ENCODE measurements at regions not wholly inside any gene's neighbourhood (a gene's known extent, or its start where the extent isn't known, plus 50 kb on each side); places are given as distances from the start of the nearest gene placed in this dataset.
"Not testable (repeated sequence)": the region's sequence is repeated elsewhere in the genome, so short reads cannot be mapped to it uniquely, and the experiment has no call there.

- intact Hi-C loops (cut with micrococcal nuclease; ENCODE audit: unreplicated experiment) = no loop called here
- peak; percentile 96 for TF ChIP-seq CTCF (conservative IDR thresholded peaks at IDR 0.05; ENCODE audit: low read depth, low read length)
- no peak for TF ChIP-seq EZH2 (IDR thresholded peaks at IDR 0.05; ENCODE audit: borderline replicate concordance, low read depth, low read length, poor library complexity, severe bottlenecking)
- Histone ChIP-seq H3K36me3 (ENCODE audit: insufficient read depth, low read length, poor library complexity, severe bottlenecking) (no peaks in the 10 kb centered on the region), H3K4me1 (ENCODE audit: insufficient read depth, low read length, poor library complexity, severe bottlenecking) (no peaks in the 10 kb centered on the region), H3K4me3 (ENCODE audit: low read depth, low read length, poor library complexity, severe bottlenecking) (no peak overlapping the region), H3K9me3 (ENCODE audit: low read depth, low read length, poor library complexity, severe bottlenecking) (no peaks in the 10 kb centered on the region), H3K27ac (ENCODE audit: low read depth, low read length, poor library complexity, severe bottlenecking) (no peak overlapping the region), H3K27me3 (replicated peaks; ENCODE audit: insufficient read depth, low read depth, low read length, poor library complexity) (no peaks in the 10 kb centered on the region)
- peak; percentile 74 for DNase-seq (ENCODE audit: low spot score)
- POLR2A ChIA-PET (ENCODE audit: low non-redundant PET) = no interaction called here
- CTCF ChIA-PET = interaction anchor here (0.5 to 2.0 kb wide), 5 partner anchors 9 to 611 kb away, joined by 3 to 15 read pairs (median 5); no protein-coding TSS in a partner anchor
- BruUV-seq (replicated peaks) = no TSS peak
Measured at GRCh38 chr20:16821211-16822089, 73.3 kb downstream of the OTOR start.

DNA sequence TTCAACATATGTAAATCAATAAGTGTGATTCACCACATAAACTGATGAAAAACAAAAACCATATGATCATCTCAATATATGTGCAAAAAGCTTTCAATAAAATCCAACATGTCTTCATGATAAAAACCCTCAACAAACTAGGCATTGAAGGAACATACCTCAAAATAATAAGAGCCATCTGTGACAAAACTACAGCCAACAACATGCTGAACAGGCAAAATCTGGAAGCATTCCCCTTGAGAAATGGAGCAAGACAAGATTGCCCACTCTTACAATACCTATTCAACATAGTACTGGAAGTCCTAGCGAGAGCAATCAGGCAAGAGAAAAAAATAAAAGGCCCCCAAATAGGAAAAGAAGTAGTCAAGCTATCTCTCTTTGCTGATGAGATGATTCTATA lies 76.5 kb downstream of the OTOR start:
- peaks cover 7% of the 10 kb centered on the region for H3K4me1 ChIP-seq (ENCODE audit: insufficient read depth, low read length, poor library complexity, severe bottlenecking)
- TF ChIP-seq CTCF (conservative IDR thresholded peaks at IDR 0.05; ENCODE audit: low read depth, low read length) (no peak), EZH2 (IDR thresholded peaks at IDR 0.05; ENCODE audit: borderline replicate concordance, low read depth, low read length, poor library complexity, severe bottlenecking) (no peak)
- no peaks in the 10 kb centered on the region for H3K27me3 ChIP-seq (replicated peaks; ENCODE audit: insufficient read depth, low read depth, low read length, poor library complexity)
- intact Hi-C loops (cut with micrococcal nuclease; ENCODE audit: unreplicated experiment) = no loop called here
- no peaks in the 10 kb centered on the region for H3K9me3 ChIP-seq (ENCODE audit: low read depth, low read length, poor library complexity, severe bottlenecking)
- no TSS peak for BruUV-seq (replicated peaks)
- H3K27ac ChIP-seq (ENCODE audit: low read depth, low read length, poor library complexity, severe bottlenecking) = no peak overlapping the region
- no peaks in the 10 kb centered on the region for H3K36me3 ChIP-seq (ENCODE audit: insufficient read depth, low read length, poor library complexity, severe bottlenecking)
- DNase-seq (ENCODE audit: low spot score) = no peak
- ChIA-PET CTCF (no interaction called here), POLR2A (ENCODE audit: low non-redundant PET) (no interaction called here)
- no peak overlapping the region for H3K4me3 ChIP-seq (ENCODE audit: low read depth, low read length, poor library complexity, severe bottlenecking)

DNA sequence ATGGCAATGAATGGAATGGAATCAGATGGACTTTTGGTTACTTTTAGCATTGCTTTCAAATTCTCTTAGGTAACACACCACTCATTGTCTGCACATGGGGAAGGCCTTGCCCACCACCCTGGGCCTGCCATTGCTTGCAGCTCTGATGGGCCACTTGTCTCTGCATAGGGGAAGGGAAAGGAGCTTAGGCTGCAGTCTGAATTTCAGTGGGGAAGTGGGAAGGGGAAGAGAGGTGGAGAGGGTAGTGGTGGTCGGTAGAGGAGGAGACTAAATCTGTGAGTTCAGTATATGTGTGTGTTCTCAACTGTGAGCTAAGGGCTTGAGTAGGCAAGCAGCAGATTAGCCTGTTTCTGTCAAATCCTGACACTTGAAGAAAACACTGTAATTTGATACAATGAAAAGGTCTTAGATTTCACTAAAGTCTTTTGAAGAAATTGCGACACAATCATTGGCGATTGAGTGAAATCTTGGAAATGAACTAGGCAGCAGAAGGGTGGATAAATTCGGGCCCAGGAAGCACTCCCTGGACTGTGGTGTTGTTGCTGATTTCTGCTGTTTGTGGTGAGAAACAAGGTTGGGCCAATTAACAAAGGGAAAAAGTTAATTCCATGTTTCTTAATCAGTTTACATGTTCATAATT lies 80.6 kb downstream of the OTOR start:
- peaks cover 7% of the 10 kb centered on the region for H3K4me1 ChIP-seq (ENCODE audit: insufficient read depth, low read length, poor library complexity, severe bottlenecking)
- BruUV-seq (replicated peaks) = no TSS peak
- CTCF ChIA-PET = no interaction called here
- H3K9me3 ChIP-seq (ENCODE audit: low read depth, low read length, poor library complexity, severe bottlenecking) = no peaks in the 10 kb centered on the region
- POLR2A ChIA-PET (ENCODE audit: low non-redundant PET) = no interaction called here
- peak; percentile 60 for DNase-seq (ENCODE audit: low spot score)
- TF ChIP-seq EZH2 (IDR thresholded peaks at IDR 0.05; ENCODE audit: borderline replicate concordance, low read depth, low read length, poor library complexity, severe bottlenecking) (no peak), CTCF (conservative IDR thresholded peaks at IDR 0.05; ENCODE audit: low read depth, low read length) (no peak)
- no peaks in the 10 kb centered on the region for H3K27me3 ChIP-seq (replicated peaks; ENCODE audit: insufficient read depth, low read depth, low read length, poor library complexity)
- no peak overlapping the region for H3K4me3 ChIP-seq (ENCODE audit: low read depth, low read length, poor library complexity, severe bottlenecking)
- intact Hi-C loops (cut with micrococcal nuclease; ENCODE audit: unreplicated experiment) = no loop called here
- no peak overlapping the region for H3K27ac ChIP-seq (ENCODE audit: low read depth, low read length, poor library complexity, severe bottlenecking)
- no peaks in the 10 kb centered on the region for H3K36me3 ChIP-seq (ENCODE audit: insufficient read depth, low read length, poor library complexity, severe bottlenecking)

GRCh38 chr20:16835690-16836089 lies 87.5 kb downstream of the OTOR start:
- H3K9me3 ChIP-seq (ENCODE audit: low read depth, low read length, poor library complexity, severe bottlenecking); H3K4me1 ChIP-seq (ENCODE audit: insufficient read depth, low read length, poor library complexity, severe bottlenecking); POLR2A ChIA-PET (ENCODE audit: low non-redundant PET); BruUV-seq (replicated peaks); CTCF ChIA-PET; H3K36me3 ChIP-seq (ENCODE audit: insufficient read depth, low read length, poor library complexity, severe bottlenecking); intact Hi-C loops (cut with micrococcal nuclease; ENCODE audit: unreplicated experiment); H3K27ac ChIP-seq (ENCODE audit: low read depth, low read length, poor library complexity, severe bottlenecking); H3K27me3 ChIP-seq (replicated peaks; ENCODE audit: insufficient read depth, low read depth, low read length, poor library complexity); DNase-seq (ENCODE audit: low spot score); H3K4me3 ChIP-seq (ENCODE audit: low read depth, low read length, poor library complexity, severe bottlenecking): not testable (repeated sequence)
